Loucy (cell line): ENCODE measurements at regions not wholly inside any gene's neighbourhood (a gene's known extent, or its start where the extent isn't known, plus 50 kb on each side); places are given as distances from the start of the nearest gene placed in this dataset.

Experiments
- CTCF ChIP-seq: fragments of 200-600 bp; sonication (generic); conservative IDR thresholded peaks from 2 replicates; pipeline ENCODE4 v1.5.1; 2014; ENCODE audit warnings: mild to moderate bottlenecking, antibody characterized with exemption, low read length
- EZH2phosphoT487 ChIP-seq: fragments of 200-600 bp; IDR thresholded peaks from 2 replicates; pipeline ENCODE4 v1.6.1; 2018; ENCODE audit warnings: antibody characterized with exemption, mild to moderate bottlenecking, moderate library complexity, borderline replicate concordance

DNA sequence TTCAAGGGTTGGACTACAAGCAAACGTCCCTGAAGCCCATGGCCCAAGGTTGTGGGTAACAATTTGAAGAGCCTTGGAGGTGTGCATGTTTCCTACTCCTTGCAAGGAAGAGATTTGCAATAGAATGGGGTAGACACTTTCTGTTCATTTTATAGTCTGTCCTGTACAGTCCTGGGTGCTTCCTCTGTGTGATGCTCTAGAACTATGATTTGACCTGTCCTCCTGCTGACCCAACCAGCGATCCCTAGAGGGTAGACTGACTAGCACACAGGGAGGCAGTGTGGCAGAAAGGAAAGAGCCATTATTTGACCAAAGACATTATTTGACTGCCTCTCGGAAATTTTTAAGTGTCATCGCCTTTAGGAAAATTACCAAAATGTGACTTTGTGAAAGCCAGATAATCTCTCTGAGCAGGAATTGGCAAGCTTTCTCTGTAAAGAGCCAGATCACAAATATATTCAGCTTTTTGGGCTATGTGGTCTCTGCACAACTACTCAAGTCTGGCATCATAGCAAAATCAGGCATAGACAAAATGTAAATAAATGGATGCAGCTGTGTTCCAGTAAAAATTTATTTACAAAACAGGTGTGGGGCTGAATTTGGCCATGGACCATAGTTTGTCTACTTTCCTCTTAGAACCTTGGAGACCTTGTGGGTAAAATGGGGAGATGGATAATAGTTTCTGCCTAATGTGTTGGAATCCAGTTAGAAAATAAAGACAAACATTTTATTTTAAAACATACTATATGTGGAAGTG, 106.8 kb downstream of the DMRT2 start:
- TF ChIP-seq CTCF (no peak), EZH2phosphoT487 (no peak)
